ENCODE measurements at regions not wholly inside any gene's neighbourhood (a gene's known extent, or its start where the extent isn't known, plus 50 kb on each side); places are given as distances from the start of the nearest gene placed in this dataset.

DNA sequence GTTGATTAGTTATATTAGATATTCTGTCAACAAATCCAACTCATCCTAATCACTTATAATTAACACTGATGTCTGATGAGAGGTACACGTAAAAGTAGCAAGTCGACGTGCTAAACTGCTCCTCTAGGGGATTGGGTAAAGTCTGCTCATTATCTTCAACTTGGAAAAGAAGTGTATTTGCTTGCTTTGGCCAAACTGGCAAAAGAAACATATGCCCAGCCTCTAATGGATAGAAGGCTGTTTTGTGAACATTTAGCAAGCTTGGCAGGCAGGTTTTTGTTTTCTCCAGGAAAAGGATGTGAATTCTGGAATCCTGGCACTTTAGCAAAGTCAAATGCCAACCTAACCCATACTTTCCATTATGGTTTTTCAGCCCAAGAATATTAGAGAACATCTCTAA lies 264.8 kb downstream of the TBL1XR1 start:
- DNase-seq: no peak
- no peak for ATAC-seq

DNA sequence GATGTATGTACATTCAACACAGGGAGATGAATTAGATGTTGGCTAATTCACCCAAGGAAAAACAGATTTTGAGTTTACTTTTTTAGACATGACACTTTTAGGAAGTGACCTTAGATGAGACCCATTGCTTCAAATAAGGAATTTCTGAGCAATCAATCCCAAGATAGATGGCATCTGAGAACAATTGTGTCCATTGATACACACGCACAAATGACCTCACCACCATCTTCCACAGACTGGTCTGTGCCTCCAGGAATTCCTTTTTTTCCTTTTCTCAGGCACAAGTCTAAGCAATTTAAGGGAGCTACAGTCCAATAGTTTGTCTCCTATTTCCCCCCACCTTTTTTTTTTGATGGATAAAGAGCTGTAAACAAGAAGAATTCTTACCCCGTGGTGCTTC lies 265.3 kb downstream of the TBL1XR1 start:
- ATAC-seq (no peak), DNase-seq (no peak)

DNA sequence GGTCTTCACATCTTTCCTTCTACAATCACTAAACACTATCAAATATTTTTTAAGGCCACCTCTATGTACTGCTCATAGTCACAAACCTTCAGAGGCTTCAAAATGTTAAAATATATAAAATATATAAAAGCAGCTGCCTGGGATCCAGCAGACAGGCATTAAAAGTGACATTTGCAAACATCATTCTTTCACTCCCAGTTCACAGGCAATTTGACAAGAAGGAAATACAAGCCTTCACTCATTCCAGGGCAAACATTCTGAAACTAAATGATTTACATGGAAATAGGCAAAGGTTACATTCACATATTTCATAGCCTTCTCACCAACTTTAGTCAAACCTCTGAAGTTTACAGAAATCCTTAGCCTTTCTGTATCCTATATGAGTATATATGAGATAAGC lies 266.3 kb downstream of the TBL1XR1 start:
- ATAC-seq (no peak), DNase-seq (no peak)

DNA sequence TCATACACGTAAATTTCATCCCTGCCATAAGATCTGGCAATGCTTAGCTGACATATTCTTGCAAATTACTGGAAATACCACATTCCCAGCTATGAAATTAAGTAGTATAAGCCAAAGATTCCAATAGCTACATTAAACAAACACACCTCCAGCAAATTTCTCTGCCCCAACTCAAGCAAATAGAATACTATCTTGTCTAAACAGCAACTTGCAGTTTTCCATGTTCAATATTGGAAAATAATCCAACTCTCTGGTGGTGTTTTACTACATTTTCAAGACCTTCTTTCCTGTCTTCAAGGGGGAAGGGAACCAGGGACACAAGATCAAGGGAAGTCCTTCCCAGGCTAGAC lies 268.7 kb downstream of the TBL1XR1 start:
- ATAC-seq (no peak), DNase-seq (no peak)

DNA sequence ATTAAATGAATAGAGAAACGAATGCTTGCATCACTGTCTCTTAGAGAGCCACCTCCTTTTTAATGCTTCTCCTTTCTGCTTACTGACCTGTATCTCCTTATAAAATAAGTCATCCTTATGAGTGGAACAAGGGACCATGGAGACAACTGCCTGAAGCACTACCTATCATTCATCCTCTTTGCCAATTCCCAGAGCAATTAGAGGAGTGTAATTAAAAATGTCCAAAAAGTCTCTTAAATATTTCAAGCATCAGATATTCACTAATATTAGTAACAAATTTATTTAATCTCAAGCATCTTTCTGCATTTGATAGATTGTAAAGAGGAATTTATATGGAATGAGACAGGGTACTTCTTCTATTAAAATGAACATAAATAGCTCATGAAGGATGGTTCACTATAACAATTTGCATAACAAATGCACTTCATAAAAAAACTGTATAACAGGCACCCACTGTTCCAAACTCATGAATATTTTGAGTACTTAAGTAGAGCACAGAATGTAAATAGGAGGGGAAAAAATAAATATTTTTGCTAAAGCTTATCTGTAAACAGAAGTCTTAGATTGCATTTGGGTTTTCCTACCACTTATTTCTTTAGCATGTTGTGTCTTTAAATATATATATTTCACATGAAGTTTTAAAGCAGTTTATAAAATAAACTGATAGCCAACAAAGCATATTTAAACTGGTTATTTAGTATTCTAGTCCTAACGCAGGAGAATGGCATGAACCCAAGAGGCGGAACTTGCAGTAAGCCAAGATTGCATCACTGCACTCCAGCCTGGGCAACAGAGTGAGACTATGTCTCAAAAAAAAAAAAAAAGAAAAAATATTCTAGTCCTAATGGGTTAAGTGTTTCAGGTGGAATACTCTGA lies 269.3 kb downstream of the TBL1XR1 start:
- ATAC-seq (no peak), DNase-seq (no peak)

DNA sequence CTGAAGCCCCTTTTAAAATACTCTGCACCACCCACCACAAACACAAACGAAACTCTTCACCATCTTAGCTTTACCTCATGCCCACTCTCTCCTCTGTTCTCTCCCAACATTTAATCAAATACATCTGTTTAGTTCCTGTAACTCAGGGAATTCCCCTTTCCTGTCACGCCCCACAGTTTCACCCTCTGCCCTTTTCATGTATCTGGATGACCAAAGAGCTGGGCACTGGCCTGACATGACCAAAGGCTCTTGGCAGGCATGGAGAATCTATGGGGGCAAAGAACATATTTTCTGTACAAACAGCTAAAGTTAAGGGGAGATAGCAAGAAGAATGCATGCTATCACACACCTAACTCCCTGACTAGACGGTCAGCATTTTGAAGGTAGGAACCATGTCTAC lies 270.0 kb downstream of the TBL1XR1 start:
- ATAC-seq: no peak

DNA sequence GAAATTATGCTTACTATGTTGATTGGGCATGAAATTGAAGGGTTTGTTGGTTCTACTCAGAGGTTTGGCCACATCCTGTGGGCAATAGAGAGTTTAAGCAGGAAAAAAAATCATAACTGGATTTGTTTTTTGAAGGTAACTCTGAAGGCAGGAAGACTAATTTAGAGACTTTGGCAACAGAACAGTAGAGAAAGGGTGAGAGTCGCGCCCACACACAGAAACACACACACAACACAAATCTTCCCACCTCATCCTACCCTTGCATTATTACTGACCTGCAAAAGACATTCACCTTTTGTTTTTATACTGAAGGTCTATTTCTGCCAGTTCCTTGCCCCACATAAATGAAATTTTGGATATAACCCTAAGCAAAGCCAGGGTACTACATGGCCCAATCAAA lies 270.6 kb downstream of the TBL1XR1 start:
- ATAC-seq (no peak), DNase-seq (no peak)

More for the DNA sequence above, 270.0 kb downstream of the TBL1XR1 start:
- DNase-seq: no peak

DNA sequence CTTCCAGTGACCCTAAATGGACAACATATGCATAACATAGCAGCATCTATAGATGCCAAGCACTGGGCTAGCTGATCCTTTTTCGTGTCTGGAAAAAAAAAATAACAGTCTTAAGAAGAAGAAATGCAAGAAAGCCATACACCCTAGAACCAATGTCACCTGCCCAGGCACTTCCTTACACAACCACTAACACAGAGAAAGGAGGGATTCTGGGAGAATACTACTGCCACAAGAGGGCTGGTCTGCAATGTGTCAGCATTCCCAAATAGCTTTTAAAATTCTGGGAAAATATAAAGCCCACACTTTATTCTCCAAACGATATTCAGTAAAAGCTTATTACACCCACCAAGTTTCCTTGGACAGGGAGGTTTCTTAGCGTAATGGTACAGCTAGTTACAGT lies 271.2 kb downstream of the TBL1XR1 start:
- no peak for DNase-seq
- no peak for ATAC-seq

DNA sequence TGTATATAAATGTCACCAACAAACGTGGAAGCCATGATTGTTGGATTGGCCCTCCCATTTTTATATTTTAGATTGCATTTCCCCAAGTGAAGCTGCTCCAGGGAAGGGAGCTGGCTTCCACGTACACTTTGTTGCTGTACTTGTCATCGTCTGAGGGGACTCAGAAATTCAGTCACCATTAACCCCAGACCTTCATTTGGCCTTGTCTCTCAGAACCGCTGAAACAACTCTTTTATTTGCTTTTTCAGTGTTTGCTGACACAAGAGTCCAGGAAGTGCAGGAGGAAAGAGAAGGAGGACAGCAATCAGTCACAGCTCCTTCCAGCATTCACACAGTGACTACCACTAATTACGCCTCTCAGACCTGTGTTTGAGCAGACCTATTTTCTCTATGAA lies 276.5 kb downstream of the TBL1XR1 start:
- DNase-seq: no peak

DNA sequence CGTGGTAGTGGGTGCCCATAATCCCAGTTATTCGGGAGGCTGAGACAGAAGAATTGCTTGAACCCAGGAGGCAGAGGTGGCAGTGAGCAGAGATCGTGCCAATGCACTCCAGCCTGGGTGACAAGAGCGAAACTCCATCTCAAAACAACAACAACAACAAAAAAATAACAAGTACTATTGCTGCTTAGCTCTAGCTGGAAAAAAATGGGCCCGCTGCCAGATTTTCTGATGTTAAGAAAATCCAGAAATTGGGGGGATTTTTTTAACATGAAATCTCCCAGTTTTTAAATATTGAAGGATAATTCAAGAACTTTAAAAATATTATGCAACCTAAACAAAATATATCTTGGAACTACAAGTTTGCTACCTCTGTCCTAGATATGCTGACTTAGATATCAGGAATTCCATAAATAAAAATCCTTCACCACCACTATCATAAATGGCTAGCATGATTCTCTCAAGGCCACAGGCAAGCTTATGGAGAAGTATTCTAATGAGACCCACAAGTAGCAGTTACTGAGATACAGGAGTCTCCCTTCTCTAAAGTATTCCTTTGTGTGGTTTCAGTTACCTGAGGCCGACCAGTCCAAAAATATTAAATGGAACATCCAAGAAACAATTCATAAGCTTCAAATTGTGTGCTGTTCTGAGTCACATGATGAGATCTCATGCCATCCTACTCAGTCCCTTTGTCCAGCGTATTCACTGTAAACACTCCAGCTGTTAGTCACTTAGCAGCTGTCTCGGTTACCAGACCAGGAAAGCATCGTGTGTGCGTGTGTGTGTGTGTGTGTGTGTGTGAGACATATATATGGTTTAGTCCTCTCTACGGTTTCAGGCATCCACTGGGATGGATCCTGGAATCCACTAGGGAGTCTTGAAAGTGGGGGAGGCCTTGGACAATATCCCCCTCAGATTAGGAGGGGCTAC lies 277.2 kb downstream of the TBL1XR1 start:
- DNase-seq (no peak), ATAC-seq (no peak)

More for the DNA sequence above, 276.5 kb downstream of the TBL1XR1 start:
- ATAC-seq: no peak

DNA sequence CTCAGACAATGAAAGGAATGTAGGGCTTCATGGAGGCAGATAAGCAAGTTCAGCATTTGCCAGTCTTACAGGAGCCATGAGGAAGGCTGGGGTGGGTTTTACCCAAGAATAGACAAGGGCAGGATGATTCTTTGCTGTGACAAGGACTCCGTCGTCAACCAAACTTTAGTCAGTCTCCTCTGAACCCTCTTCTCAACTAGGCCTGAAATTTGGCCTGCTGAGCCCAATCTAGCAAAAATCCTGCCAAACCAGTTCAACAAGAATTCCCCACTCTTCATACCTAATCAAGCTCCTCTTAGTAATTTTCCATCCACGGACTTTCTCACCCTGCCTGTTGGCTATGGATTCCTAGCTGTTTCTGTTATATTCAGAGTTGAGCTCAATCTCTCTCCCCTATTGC lies 280.5 kb downstream of the TBL1XR1 start:
- ATAC-seq (no peak), DNase-seq (no peak)

DNA sequence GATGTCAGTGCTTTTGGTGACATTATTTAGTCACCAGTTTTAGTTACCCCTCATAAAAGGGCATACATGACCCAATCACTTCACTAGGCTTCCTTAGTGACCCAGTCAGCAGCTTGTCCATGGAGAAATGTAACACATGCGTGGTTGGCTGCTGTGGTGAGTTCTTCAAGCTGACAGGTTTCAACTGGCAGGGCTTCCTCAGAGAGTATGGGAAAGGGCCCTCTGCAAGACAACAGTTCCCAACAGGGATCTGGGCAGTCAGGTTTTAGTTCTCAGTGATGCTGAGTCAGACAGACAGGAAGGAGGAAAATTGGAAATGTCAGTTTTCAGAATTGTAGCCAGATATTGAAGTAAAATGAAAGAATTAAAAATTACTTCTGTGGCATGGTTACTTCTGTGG lies 282.5 kb downstream of the TBL1XR1 start:
- ATAC-seq (no peak), DNase-seq (no peak)

DNA sequence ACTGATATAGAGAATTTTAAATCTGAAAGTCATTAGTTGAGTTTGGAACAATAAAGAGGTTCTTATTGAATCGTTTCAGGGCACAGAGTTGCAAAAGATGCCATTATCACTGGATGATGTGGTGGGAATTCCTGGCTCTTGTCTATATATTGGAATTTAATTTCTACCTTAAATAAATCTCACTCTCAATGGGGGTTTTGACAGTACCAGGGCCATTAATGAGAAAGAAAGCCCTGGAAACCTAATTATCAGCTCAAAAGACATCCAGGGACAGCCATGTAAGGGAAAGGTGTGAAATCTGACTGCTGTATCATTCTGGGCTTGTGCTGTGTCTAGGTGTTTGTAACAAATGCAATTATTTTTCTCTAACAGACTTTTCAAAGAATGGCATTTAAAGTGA lies 285.7 kb downstream of the TBL1XR1 start:
- no peak for DNase-seq
- ATAC-seq: no peak

DNA sequence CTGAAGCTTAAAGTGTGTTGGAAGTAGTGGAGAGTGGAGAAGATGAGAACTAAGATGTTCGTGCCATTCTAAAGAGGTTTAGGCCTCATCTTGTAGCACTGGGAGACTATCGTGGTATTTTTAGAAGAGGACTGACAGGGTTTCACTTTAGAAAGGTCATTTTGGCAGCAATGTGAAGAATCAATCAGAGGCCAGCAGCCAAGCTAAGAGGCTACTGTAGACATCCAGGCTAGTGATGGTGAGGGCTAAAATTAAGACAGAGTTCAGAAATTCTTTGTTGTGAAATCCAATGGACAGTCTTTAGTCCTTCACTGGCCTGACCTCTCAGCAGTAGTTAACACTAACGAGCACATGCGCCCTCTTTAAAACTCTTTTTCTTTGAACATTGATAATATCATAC lies 288.2 kb downstream of the TBL1XR1 start:
- ATAC-seq: no peak
- no peak for DNase-seq

DNA sequence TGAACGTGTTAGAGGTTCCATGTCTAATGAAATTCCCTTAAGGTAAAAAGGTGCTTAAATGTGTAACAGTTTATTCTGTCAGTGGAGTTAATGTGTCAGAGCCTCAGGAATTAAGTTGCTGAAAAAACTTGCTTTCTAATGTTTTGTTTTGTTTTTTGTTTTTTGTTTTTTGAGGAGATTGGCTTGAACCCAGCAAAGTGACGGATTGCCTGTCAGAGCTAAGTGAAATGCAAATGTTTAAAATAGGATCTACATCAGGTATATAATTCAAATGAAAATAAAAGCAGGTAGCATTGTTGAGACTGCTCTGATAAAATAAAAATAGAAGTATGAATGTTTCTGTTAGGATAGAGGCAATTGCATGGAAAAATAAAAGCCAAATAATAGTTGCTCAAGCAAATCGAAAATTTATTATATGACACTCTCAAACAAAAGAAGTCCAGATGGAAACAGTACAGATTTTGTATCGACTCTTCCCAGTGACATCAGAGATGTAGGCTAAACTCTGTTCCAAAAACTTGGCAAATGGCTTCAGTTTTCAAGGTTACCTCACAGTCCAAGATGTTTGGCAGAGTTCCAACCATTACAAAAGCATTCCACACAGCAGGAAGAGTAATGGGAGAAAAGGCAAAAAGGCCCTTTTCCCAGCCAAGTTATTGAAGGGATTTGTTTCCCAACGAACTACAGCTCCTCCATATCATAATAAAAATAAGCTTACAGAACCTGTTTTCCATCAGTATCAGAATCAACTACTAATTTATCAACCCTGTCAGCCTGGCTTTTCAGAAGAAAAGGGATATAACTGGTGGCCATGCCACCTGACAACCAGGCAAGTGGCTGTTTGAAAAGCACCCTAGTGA lies 291.0 kb downstream of the TBL1XR1 start:
- ATAC-seq (no peak), DNase-seq (no peak)

DNA sequence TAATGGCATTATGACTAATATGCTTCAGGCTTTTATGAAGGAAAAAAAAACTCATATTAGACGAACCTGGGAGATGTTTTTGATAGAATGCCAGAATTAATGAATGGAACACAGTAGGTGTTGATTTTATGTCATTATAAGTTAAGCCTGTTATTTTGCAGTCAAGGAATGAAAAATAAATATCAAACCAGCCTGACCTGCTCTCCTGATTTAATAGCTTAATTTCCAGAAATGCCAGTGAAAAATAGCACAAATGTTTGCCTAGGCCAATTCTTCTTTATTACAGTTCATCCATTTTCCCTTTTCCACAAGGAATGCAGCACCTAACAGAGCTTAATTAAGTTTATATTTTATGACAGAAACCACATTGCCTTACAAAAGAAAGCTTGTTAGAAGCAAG lies 292.0 kb downstream of the TBL1XR1 start:
- ATAC-seq: no peak
- DNase-seq: no peak

DNA sequence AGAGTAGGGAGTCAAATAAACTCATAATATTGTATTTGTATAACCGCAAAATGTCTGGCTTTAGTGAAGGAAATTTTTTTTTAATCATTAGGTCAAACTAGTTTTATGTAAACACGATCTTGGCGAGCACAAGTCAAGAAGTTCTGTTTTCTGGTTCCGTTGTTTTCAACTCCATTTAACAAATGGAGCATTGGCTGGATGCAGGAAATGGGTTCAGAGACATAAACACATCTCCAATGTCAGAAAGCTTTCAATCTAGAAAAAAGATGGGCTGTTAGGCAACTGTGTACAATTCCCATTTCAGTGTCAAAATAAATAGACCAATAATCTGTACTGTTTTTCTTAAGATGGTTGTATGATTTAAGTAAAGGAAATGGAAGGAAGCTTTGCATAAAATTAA lies 292.8 kb downstream of the TBL1XR1 start:
- ATAC-seq (no peak), DNase-seq (no peak)

DNA sequence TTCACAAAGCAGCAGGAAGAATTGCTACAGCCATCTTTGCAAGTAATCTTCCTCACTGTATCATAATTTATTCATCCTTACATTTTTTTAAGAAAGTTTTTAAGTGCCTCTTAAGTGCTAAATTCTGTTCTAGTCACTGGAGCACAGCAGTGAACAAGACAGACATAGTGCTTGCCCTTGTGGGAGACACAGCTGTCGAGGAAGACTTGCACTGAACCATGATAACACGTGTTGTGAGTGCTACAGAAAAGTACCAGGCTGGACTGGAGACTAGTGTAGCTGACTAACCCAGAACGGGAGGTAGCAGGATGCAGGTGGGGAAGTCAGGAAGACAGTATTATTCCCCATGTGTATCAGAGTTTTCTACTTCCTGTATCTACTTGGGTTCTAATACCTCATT lies 300.6 kb downstream of the TBL1XR1 start:
- DNase-seq: no peak
- ATAC-seq: no peak

DNA sequence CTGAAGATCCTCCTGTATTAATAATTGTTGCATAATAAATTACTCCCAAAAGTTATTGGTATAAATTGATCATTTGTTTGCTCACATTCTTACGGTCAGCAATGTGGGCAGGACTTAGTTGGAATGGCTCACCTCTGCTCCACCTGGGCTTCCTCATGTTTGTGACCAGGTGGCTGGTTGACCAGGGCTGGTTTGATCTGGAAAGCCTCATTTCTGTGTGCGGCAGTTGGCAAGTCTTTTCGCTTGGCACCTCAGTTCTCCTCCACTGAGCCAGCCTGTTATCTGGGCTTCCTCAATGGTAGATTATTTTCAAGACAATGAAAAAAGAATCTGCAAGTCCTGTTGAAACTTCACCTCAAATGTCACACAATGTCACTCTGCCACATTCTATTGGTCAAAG lies 301.1 kb downstream of the TBL1XR1 start:
- DNase-seq (no peak), ATAC-seq (no peak)

DNA sequence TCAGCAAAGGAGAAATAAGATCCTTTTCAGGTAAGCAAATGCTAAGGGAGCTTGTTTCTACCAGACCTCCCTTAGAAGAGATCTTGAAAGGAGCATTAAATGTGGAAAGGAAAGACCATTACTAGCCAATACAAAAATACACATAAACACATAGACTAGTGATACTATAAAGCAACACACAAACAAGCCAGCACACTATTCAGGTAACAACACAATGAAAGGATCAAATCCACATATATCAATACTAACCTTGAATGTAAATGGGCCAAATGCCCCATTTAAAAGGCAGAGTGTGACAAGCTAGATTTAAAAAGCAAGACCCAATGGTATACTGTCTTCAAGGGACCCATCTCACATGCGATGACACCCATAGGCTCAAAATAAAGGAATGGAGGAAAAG lies 317.6 kb downstream of the TBL1XR1 start:
- ATAC-seq (no peak), DNase-seq (no peak)

DNA sequence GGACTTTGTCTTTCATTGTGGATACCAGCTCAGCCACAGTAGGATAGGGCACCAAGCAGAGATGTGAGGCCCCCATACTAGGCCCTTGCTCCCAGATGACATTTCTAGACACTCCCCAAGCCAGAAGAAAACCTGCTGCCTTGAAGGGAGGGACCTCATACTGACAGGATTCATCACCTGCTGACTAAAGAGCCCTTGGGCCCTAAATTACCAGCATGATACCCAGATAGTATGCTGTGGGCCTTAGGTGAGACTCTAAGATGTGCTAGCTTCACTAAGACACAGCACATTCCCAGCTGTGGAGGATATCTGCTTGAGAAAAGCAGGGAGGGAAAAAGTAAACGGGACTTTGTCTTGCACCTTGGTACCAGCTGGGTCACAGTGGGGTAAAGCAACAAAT lies 324.0 kb downstream of the TBL1XR1 start:
- ATAC-seq (no peak), DNase-seq (no peak)

DNA sequence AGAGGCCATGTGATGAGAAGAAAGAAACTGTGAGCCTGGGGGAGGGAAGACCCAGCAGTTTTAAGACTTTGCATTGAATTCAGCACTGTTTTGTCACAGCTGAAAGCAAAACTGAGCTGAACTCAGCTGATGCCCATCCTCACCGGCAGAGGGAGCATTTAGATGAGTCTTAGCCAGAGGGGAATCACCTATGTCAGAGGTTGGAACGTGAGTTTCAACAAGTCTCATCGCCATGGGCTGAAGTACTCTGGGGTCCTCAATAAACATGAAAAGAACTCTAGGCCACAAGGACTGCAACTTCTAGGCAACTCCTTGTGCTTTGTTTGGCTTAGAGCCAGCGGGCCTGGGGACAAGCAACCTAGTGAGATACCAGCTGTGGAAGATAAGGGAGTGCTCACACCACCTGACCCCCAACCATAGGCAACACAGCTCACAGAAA lies 324.5 kb downstream of the TBL1XR1 start:
- ATAC-seq (peak; percentile 75), DNase-seq (peak; percentile 55)
